ENCODE measurements at regions not wholly inside any gene's neighbourhood (a gene's known extent, or its start where the extent isn't known, plus 50 kb on each side); places are given as distances from the start of the nearest gene placed in this dataset.

GRCh38 chr4:133524369-133524768 lies 375.3 kb downstream of the PCDH10 start:
- H3K9me3 Mint-ChIP-seq: peaks cover 0 to 2% (median 0%) of the 10 kb centered on the region in 7 donors
- Histone ChIP-seq H3K27me3 (ENCODE audit: control insufficient read depth in 2 of 2, insufficient read depth in 2 of 2, low read length in 2 of 2) (no peaks in the 10 kb centered on the region), H3K36me3 (replicated peaks in 1 of 2; ENCODE audit: control insufficient read depth in 1 of 2, insufficient read depth in 2 of 2, low read length in 2 of 2) (no peaks in the 10 kb centered on the region), H3K27ac (ENCODE audit: low read depth in 1 of 2, low read length in 2 of 2) (no peak overlapping the region), H3K9ac (ENCODE audit: insufficient read depth, low read length, poor library complexity, severe bottlenecking) (no peak overlapping the region), H3K9me3 (replicated peaks in 1 of 2; ENCODE audit: control insufficient read depth in 1 of 2, insufficient read depth in 1 of 2, low read length in 2 of 2) (no peaks in the 10 kb centered on the region), H3K4me2 (replicated peaks; ENCODE audit: extremely low read depth, low read length, poor library complexity, severe bottlenecking) (no peak overlapping the region), H3K4me3 (replicated peaks in 1 of 3; ENCODE audit: low read depth in 2 of 3, low read length in 3 of 3) (no peak overlapping the region), H3K4me1 (ENCODE audit: control insufficient read depth in 1 of 2, insufficient read depth in 2 of 2, low read length in 2 of 2) (no peaks in the 10 kb centered on the region), H3K79me2 (ENCODE audit: insufficient read depth, low read length) (no peaks in the 10 kb centered on the region), H2AFZ (ENCODE audit: insufficient read depth, low read depth, low read length, poor library complexity, severe bottlenecking) (no peak overlapping the region), H4K20me1 (ENCODE audit: insufficient read depth, low read length) (no peaks in the 10 kb centered on the region)
- H3K4me3 Mint-ChIP-seq: no peak overlapping the region
- no peak overlapping the region for H3K27ac Mint-ChIP-seq
- no peaks in the 10 kb centered on the region for H3K36me3 Mint-ChIP-seq
- no peak for DNase-seq
- intact Hi-C loops (cut with micrococcal nuclease): no loop called here
- no peak for TF ChIP-seq CTCF (IDR thresholded peaks at IDR 0.05)
- H3K4me1 Mint-ChIP-seq: no peaks in the 10 kb centered on the region
- WGBS (ENCODE audit: insufficient coverage): no CpG with 5 or more reads among the region's 1 CpG
- H3K27me3 Mint-ChIP-seq (ENCODE audit: low read depth in 3 of 3): no peaks in the 10 kb centered on the region

GRCh38 chr4:133513901-133514300 lies 364.8 kb downstream of the PCDH10 start:
- intact Hi-C loops (cut with micrococcal nuclease): no loop called here

More at GRCh38 chr4:133513901-133514300, 364.8 kb downstream of the PCDH10 start:
- Mint-ChIP-seq H3K27me3 (ENCODE audit: low read depth in 3 of 3) (no peaks in the 10 kb centered on the region), H3K4me1 (no peaks in the 10 kb centered on the region), H3K9me3 (peaks cover 0 to 9% (median 3%) of the 10 kb centered on the region in 7 donors), H3K36me3 (no peaks in the 10 kb centered on the region), H3K4me3 (no peak overlapping the region), H3K27ac (no peak overlapping the region)
- Histone ChIP-seq H3K36me3 (replicated peaks in 1 of 2; ENCODE audit: control insufficient read depth in 1 of 2, insufficient read depth in 2 of 2, low read length in 2 of 2) (no peaks in the 10 kb centered on the region), H4K20me1 (ENCODE audit: insufficient read depth, low read length) (no peaks in the 10 kb centered on the region), H2AFZ (ENCODE audit: insufficient read depth, low read depth, low read length, poor library complexity, severe bottlenecking) (no peak overlapping the region), H3K9ac (ENCODE audit: insufficient read depth, low read length, poor library complexity, severe bottlenecking) (no peak overlapping the region), H3K4me3 (replicated peaks in 1 of 3; ENCODE audit: low read depth in 2 of 3, low read length in 3 of 3) (no peak overlapping the region), H3K9me3 (replicated peaks in 1 of 2; ENCODE audit: control insufficient read depth in 1 of 2, insufficient read depth in 1 of 2, low read length in 2 of 2) (peaks cover 0 to 4% of the 10 kb centered on the region in 2 donors), H3K27me3 (ENCODE audit: control insufficient read depth in 2 of 2, insufficient read depth in 2 of 2, low read length in 2 of 2) (no peaks in the 10 kb centered on the region), H3K4me2 (replicated peaks; ENCODE audit: extremely low read depth, low read length, poor library complexity, severe bottlenecking) (no peak overlapping the region), H3K79me2 (ENCODE audit: insufficient read depth, low read length) (no peaks in the 10 kb centered on the region), H3K27ac (ENCODE audit: low read depth in 1 of 2, low read length in 2 of 2) (no peak overlapping the region), H3K4me1 (ENCODE audit: control insufficient read depth in 1 of 2, insufficient read depth in 2 of 2, low read length in 2 of 2) (no peaks in the 10 kb centered on the region)
- DNase-seq: no peak
- no peak for TF ChIP-seq CTCF (IDR thresholded peaks at IDR 0.05)
